ENCODE measurements at regions not wholly inside any gene's neighbourhood (a gene's known extent, or its start where the extent isn't known, plus 50 kb on each side); places are given as distances from the start of the nearest gene placed in this dataset.

GRCh38 chr11:45532546-45532945, 132.9 kb downstream of the CHST1 start:
- Histone ChIP-seq H3K4me3 (no peak overlapping the region), H3K4me2 (ENCODE audit: unreplicated experiment) (no peak overlapping the region), H3K36me3 (ENCODE audit: low read depth) (no peaks in the 10 kb centered on the region), H3K27ac (no peak overlapping the region), H3K27me3 (replicated peaks; ENCODE audit: insufficient read depth) (peaks cover 5% of the 10 kb centered on the region; the same call in 1 of the 2 replicates), H3K79me2 (ENCODE audit: insufficient read depth) (no peaks in the 10 kb centered on the region), H3K9ac (no peak overlapping the region), H3K4me1 (ENCODE audit: insufficient read depth) (no peaks in the 10 kb centered on the region), H2AFZ (no peak overlapping the region), H3K9me2 (ENCODE audit: insufficient read depth) (no peaks in the 10 kb centered on the region), H3K9me3 (ENCODE audit: low read depth) (no peaks in the 10 kb centered on the region), H3F3A (ENCODE audit: insufficient read depth) (no peaks in the 10 kb centered on the region), H4K20me1 (ENCODE audit: insufficient read depth) (no peaks in the 10 kb centered on the region)
- no peak for TF ChIP-seq EZH2phosphoT487 (IDR thresholded peaks at IDR 0.05; ENCODE audit: insufficient read depth, low read depth)
- 0 to 4% methylated on average over 2 of the region's 2 CpGs for WGBS, 2 experiments (ENCODE audit: low coverage in 1 of 2, low lambda C conversion rate in 2 of 2, missing lambda C conversion rate in 2 of 2)
- DNase-seq, result no peak
- in situ Hi-C loops (cut with MboI), result no loop called here

- no peak for DNase-seq
- Histone ChIP-seq H3K9ac (no peak overlapping the region), H3K79me2 (ENCODE audit: insufficient read depth) (no peaks in the 10 kb centered on the region), H3K4me3 (no peak overlapping the region), H3F3A (ENCODE audit: insufficient read depth) (no peaks in the 10 kb centered on the region), H3K9me2 (ENCODE audit: insufficient read depth) (no peaks in the 10 kb centered on the region), H3K9me3 (ENCODE audit: low read depth) (no peaks in the 10 kb centered on the region), H3K27me3 (replicated peaks; ENCODE audit: insufficient read depth) (no peaks in the 10 kb centered on the region), H2AFZ (no peak overlapping the region), H3K4me2 (ENCODE audit: unreplicated experiment) (no peak overlapping the region), H4K20me1 (ENCODE audit: insufficient read depth) (no peaks in the 10 kb centered on the region), H3K36me3 (ENCODE audit: low read depth) (no peaks in the 10 kb centered on the region), H3K27ac (no peak overlapping the region), H3K4me1 (ENCODE audit: insufficient read depth) (no peaks in the 10 kb centered on the region)
- WGBS, 2 experiments (ENCODE audit: low coverage in 1 of 2, low lambda C conversion rate in 2 of 2, missing lambda C conversion rate in 2 of 2), result 40 to 42% methylated on average over 5 to 6 of the region's 6 CpGs
- in situ Hi-C loops (cut with MboI), result no loop called here
- TF ChIP-seq EZH2 (IDR thresholded peaks at IDR 0.05; ENCODE audit: insufficient read depth, poor library complexity, severe bottlenecking), result no peak
- no peak for TF ChIP-seq EZH2phosphoT487 (IDR thresholded peaks at IDR 0.05; ENCODE audit: insufficient read depth, low read depth)
Measured at GRCh38 chr11:45530776-45531175, 134.6 kb downstream of the CHST1 start.

- WGBS, 2 experiments (ENCODE audit: low coverage in 1 of 2, low lambda C conversion rate in 2 of 2, missing lambda C conversion rate in 2 of 2), result 30 to 32% methylated on average over 2 of the region's 2 CpGs
- no peak overlapping the region for H3K9ac ChIP-seq
- no peaks in the 10 kb centered on the region for H3K27me3 ChIP-seq (replicated peaks; ENCODE audit: insufficient read depth)
- no peak overlapping the region for H2AFZ ChIP-seq
- no peaks in the 10 kb centered on the region for H3F3A ChIP-seq (ENCODE audit: insufficient read depth)
- H4K20me1 ChIP-seq (ENCODE audit: insufficient read depth), result no peaks in the 10 kb centered on the region
- no peak for TF ChIP-seq EZH2 (IDR thresholded peaks at IDR 0.05; ENCODE audit: insufficient read depth, poor library complexity, severe bottlenecking)
- TF ChIP-seq EZH2phosphoT487 (IDR thresholded peaks at IDR 0.05; ENCODE audit: insufficient read depth, low read depth), result no peak
- in situ Hi-C loops (cut with MboI), result no loop called here
- no peaks in the 10 kb centered on the region for H3K9me2 ChIP-seq (ENCODE audit: insufficient read depth)
- H3K79me2 ChIP-seq (ENCODE audit: insufficient read depth), result no peaks in the 10 kb centered on the region
- no peak for DNase-seq
- no peaks in the 10 kb centered on the region for H3K4me1 ChIP-seq (ENCODE audit: insufficient read depth)
- no peaks in the 10 kb centered on the region for H3K36me3 ChIP-seq (ENCODE audit: low read depth)
- no peak overlapping the region for H3K27ac ChIP-seq
- H3K9me3 ChIP-seq (ENCODE audit: low read depth), result no peaks in the 10 kb centered on the region
- H3K4me3 ChIP-seq, result no peak overlapping the region
- H3K4me2 ChIP-seq (ENCODE audit: unreplicated experiment), result no peak overlapping the region
Measured at GRCh38 chr11:45530111-45530510, 135.3 kb downstream of the CHST1 start.

- H3K27ac ChIP-seq, result no peak overlapping the region
- 19 to 31% methylated on average over 2 of the region's 2 CpGs for WGBS, 2 experiments (ENCODE audit: low coverage in 1 of 2, low lambda C conversion rate in 2 of 2, missing lambda C conversion rate in 2 of 2)
- in situ Hi-C loops (cut with MboI), result no loop called here
Measured at GRCh38 chr11:45528435-45528834, 137.0 kb downstream of the CHST1 start.

GRCh38 chr11:45527898-45528297, 137.5 kb downstream of the CHST1 start:
- in situ Hi-C loops (cut with MboI), result no loop called here
- no peak for TF ChIP-seq EZH2 (IDR thresholded peaks at IDR 0.05; ENCODE audit: insufficient read depth, poor library complexity, severe bottlenecking)
- TF ChIP-seq EZH2phosphoT487 (IDR thresholded peaks at IDR 0.05; ENCODE audit: insufficient read depth, low read depth), result no peak
- no peaks in the 10 kb centered on the region for H3K36me3 ChIP-seq (ENCODE audit: low read depth)
- H3K79me2 ChIP-seq (ENCODE audit: insufficient read depth), result no peaks in the 10 kb centered on the region
- H3F3A ChIP-seq (ENCODE audit: insufficient read depth), result no peaks in the 10 kb centered on the region
- no peaks in the 10 kb centered on the region for H3K9me2 ChIP-seq (ENCODE audit: insufficient read depth)
- WGBS, 2 experiments (ENCODE audit: low coverage in 1 of 2, low lambda C conversion rate in 2 of 2, missing lambda C conversion rate in 2 of 2), result 37 to 50% methylated on average over 1 of the region's 1 CpG
- no peak overlapping the region for H3K27ac ChIP-seq
- no peaks in the 10 kb centered on the region for H4K20me1 ChIP-seq (ENCODE audit: insufficient read depth)
- H3K9me3 ChIP-seq (ENCODE audit: low read depth), result no peaks in the 10 kb centered on the region
- no peak overlapping the region for H3K4me3 ChIP-seq
- no peaks in the 10 kb centered on the region for H3K27me3 ChIP-seq (replicated peaks; ENCODE audit: insufficient read depth)
- no peak overlapping the region for H3K9ac ChIP-seq
- H3K4me2 ChIP-seq (ENCODE audit: unreplicated experiment), result no peak overlapping the region
- no peak overlapping the region for H2AFZ ChIP-seq
- DNase-seq, result no peak
- H3K4me1 ChIP-seq (ENCODE audit: insufficient read depth), result no peaks in the 10 kb centered on the region

More at GRCh38 chr11:45528435-45528834, 137.0 kb downstream of the CHST1 start:
- H4K20me1 ChIP-seq (ENCODE audit: insufficient read depth), result no peaks in the 10 kb centered on the region
- no peak overlapping the region for H3K4me3 ChIP-seq
- no peaks in the 10 kb centered on the region for H3K79me2 ChIP-seq (ENCODE audit: insufficient read depth)
- H3K4me1 ChIP-seq (ENCODE audit: insufficient read depth), result no peaks in the 10 kb centered on the region
- no peaks in the 10 kb centered on the region for H3K36me3 ChIP-seq (ENCODE audit: low read depth)
- no peaks in the 10 kb centered on the region for H3K27me3 ChIP-seq (replicated peaks; ENCODE audit: insufficient read depth)
- no peaks in the 10 kb centered on the region for H3K9me3 ChIP-seq (ENCODE audit: low read depth)
- TF ChIP-seq EZH2phosphoT487 (IDR thresholded peaks at IDR 0.05; ENCODE audit: insufficient read depth, low read depth) (no peak), EZH2 (IDR thresholded peaks at IDR 0.05; ENCODE audit: insufficient read depth, poor library complexity, severe bottlenecking) (no peak)
- H3F3A ChIP-seq (ENCODE audit: insufficient read depth), result no peaks in the 10 kb centered on the region
- DNase-seq, result no peak
- H3K4me2 ChIP-seq (ENCODE audit: unreplicated experiment), result no peak overlapping the region
- H3K9me2 ChIP-seq (ENCODE audit: insufficient read depth), result no peaks in the 10 kb centered on the region
- no peak overlapping the region for H2AFZ ChIP-seq
- no peak overlapping the region for H3K9ac ChIP-seq

Measured in GM23248 (cell line).